CD4-positive, alpha-beta memory T cell (primary cell): ENCODE measurements at regions not wholly inside any gene's neighbourhood (a gene's known extent, or its start where the extent isn't known, plus 50 kb on each side); places are given as distances from the start of the nearest gene placed in this dataset.
A peak's percentile ranks its signal among the peaks of the same experiment; 100 is the strongest.

Experiments
- CTCF ChIA-PET: fragments of 350-600 bp; sonication (Branson Sonifier 250); formaldehyde crosslinking; loops from one replicate; lab custom pipeline; 2021; ENCODE audit warnings: inconsistent platforms; ENCODE audit not compliant: partially characterized antibody; lab: Charles Lee
- POLR2A ChIA-PET: fragments of 350-600 bp; sonication (Branson Sonifier 250); formaldehyde crosslinking; loops from one replicate; lab custom pipeline; 2021; ENCODE audit not compliant: partially characterized antibody; lab: Charles Lee
- DNase-seq, 5 donors: peaks; one replicate each; pipeline versions ENCODE4 v3.0.0 to v3.0.0-alpha.2; 2020 to 2022; ENCODE audit warnings: mixed read lengths in 1 of 5
- H3K27ac ChIP-seq: one replicate; pipeline ENCODE4 v1.7.0; 2013; ENCODE audit warnings: low read depth, low read length
- H3K27me3 ChIP-seq: 2 replicates; pipeline ENCODE4 v1.7.0; 2013; ENCODE audit warnings: mild to moderate bottlenecking, low read length, moderate library complexity; ENCODE audit not compliant: insufficient read depth
- H3K36me3 ChIP-seq: 2 replicates; pipeline ENCODE4 v1.7.0; 2013; ENCODE audit warnings: mild to moderate bottlenecking, low read length, moderate library complexity; ENCODE audit not compliant: insufficient read depth
- H3K4me1 ChIP-seq: 2 replicates; pipeline ENCODE4 v1.7.0; 2013; ENCODE audit warnings: mild to moderate bottlenecking, low read length, moderate library complexity; ENCODE audit not compliant: insufficient read depth
- H3K4me3 ChIP-seq, 2 donors: one replicate each; pipeline ENCODE4 v1.7.0; 2013; ENCODE audit warnings: low read length in 2 of 2, mild to moderate bottlenecking in 1 of 2
- H3K9me3 ChIP-seq, 2 donors: one replicate each; pipeline ENCODE4 v1.7.0; 2013; ENCODE audit warnings: low read length in 2 of 2, control low read depth in 1 of 2; ENCODE audit not compliant: control insufficient read depth in 1 of 2
- H3K27ac Mint-ChIP-seq, 7 donors: one replicate each; pipeline ENCODE4 v1.8.0; 2020 to 2021; ENCODE audit warnings: mixed read lengths in 7 of 7, mild to moderate bottlenecking in 6 of 7, inconsistent platforms in 3 of 7, moderate library complexity in 3 of 7
- H3K27me3 Mint-ChIP-seq, 2 donors: one replicate each; pipeline ENCODE4 v1.8.0; 2020 to 2021; ENCODE audit warnings: mixed read lengths in 2 of 2
- H3K36me3 Mint-ChIP-seq, 2 donors: one replicate each; pipeline ENCODE4 v1.8.0; 2020 to 2021; ENCODE audit warnings: mixed read lengths in 2 of 2, inconsistent platforms in 1 of 2, mild to moderate bottlenecking in 1 of 2
- H3K4me1 Mint-ChIP-seq, 4 donors: one replicate each; pipeline ENCODE4 v1.8.0; 2020 to 2021; ENCODE audit warnings: mixed read lengths in 4 of 4, mild to moderate bottlenecking in 1 of 4
- H3K4me3 Mint-ChIP-seq, 8 donors: one replicate each; pipeline ENCODE4 v1.8.0; 2020 to 2021; ENCODE audit warnings: mixed read lengths in 8 of 8, mild to moderate bottlenecking in 7 of 8, moderate library complexity in 6 of 8, inconsistent platforms in 3 of 8
- H3K9me3 Mint-ChIP-seq, 8 donors: one replicate each; pipeline ENCODE4 v1.8.0; 2020 to 2021; ENCODE audit warnings: mixed read lengths in 8 of 8, mild to moderate bottlenecking in 5 of 8, inconsistent platforms in 3 of 8, moderate library complexity in 1 of 8
- intact Hi-C: fragments of 100-400 bp; cut with micrococcal nuclease; formaldehyde crosslinking; loops from one replicate; pipeline ENCODE4 v1.15.1; 2023

DNA sequence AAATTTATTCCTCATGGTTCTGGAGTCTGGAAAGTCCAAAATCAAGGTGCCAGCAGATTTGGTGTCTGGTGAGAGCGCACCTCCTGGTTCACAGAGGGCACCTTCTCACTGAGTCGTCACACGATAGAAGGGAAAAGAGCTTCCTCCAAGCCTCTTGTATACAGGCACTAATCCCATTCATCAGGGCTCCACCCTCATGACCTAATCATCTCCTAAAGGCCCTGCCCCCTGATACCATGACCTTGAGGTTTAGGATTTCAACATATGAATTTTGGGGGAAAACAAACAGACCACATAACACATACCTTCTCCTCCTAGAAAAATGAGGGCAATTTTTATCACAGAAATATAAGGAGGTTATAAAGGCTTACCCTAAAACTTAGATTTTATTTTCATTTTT is 88.0 kb upstream of the NFIA start:
- CTCF ChIA-PET = no interaction called here
- H3K9me3 Mint-ChIP-seq = peaks cover 0 to 3% (median 0%) of the 10 kb centered on the region in 8 donors
- intact Hi-C loops = no loop called here
- H3K4me1 Mint-ChIP-seq = no peaks in the 10 kb centered on the region
- DNase-seq = no peak
- H3K4me3 ChIP-seq = no peak overlapping the region
- peaks cover 2 to 3% of the 10 kb centered on the region in 2 donors for H3K27me3 Mint-ChIP-seq
- H3K36me3 ChIP-seq = no peaks in the 10 kb centered on the region
- H3K27ac Mint-ChIP-seq = no peak overlapping the region
- no peak overlapping the region for H3K27ac ChIP-seq
- H3K27me3 ChIP-seq = no peaks in the 10 kb centered on the region
- H3K9me3 ChIP-seq = no peaks in the 10 kb centered on the region
- H3K4me3 Mint-ChIP-seq = no peak overlapping the region
- H3K4me1 ChIP-seq = no peaks in the 10 kb centered on the region
- H3K36me3 Mint-ChIP-seq = no peaks in the 10 kb centered on the region
- POLR2A ChIA-PET = no interaction called here

DNA sequence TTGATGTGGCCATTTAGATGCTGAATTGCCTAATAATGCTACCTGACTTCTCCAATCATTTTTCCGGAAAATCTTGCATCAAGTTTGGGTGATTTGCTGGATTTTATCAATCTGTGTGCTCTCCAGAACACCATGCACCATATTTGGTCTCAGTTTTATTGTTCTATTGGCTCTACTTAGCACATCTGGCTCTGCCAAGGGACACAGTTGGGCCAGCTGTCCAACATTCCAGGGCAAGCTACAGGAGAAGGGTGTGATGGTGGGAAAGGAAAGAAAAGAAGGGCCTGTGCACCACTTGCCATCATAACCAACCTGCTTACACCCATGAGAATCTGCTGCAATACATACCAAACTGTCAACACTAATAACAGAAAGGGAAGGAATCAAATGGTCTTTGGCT is 90.2 kb upstream of the NFIA start:
- H3K4me1 ChIP-seq = no peaks in the 10 kb centered on the region
- no peak overlapping the region for H3K4me3 Mint-ChIP-seq
- H3K4me3 ChIP-seq = no peak overlapping the region
- H3K9me3 ChIP-seq = no peaks in the 10 kb centered on the region
- no peak overlapping the region for H3K27ac ChIP-seq
- no peak overlapping the region for H3K27ac Mint-ChIP-seq
- no peaks in the 10 kb centered on the region for H3K27me3 ChIP-seq
- ChIA-PET POLR2A (no interaction called here), CTCF (interaction anchor here (1.7 kb wide), 1 partner anchor 57 kb away, joined by 6 read pairs; no protein-coding TSS in a partner anchor)
- H3K36me3 Mint-ChIP-seq = no peaks in the 10 kb centered on the region
- peaks cover 0 to 3% (median 0%) of the 10 kb centered on the region in 8 donors for H3K9me3 Mint-ChIP-seq
- H3K36me3 ChIP-seq = no peaks in the 10 kb centered on the region
- peaks cover 2 to 3% of the 10 kb centered on the region in 2 donors for H3K27me3 Mint-ChIP-seq
- no peak for DNase-seq
- no peaks in the 10 kb centered on the region for H3K4me1 Mint-ChIP-seq
- intact Hi-C loops = no loop called here

DNA sequence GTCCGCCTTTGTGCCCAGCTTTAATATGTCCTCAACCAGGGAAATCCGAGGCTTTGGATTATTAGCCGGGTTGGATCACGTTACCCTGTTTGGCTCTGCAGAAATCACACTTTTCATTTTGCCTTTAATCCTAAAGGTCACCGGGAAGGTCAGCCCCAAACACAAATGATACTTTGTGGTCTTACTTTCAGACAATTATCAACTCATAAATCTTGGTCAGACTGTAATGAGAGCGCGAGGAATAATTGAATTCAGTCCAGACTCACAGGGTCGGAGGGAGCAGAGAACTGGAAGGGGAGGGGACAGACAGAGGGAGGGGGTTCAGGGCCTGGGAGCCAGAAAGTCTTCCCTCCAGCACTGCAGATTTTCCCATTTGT is 91.7 kb upstream of the NFIA start:
- Mint-ChIP-seq H3K36me3 (no peaks in the 10 kb centered on the region), H3K4me3 (no peak overlapping the region), H3K9me3 (peaks cover 0 to 3% (median 0%) of the 10 kb centered on the region in 8 donors), H3K4me1 (no peaks in the 10 kb centered on the region), H3K27ac (no peak overlapping the region), H3K27me3 (peaks cover 2 to 3% of the 10 kb centered on the region in 2 donors)
- ChIA-PET CTCF (interaction anchor here (3.5 kb wide), 1 partner anchor 12 kb away, joined by 18 read pairs; no protein-coding TSS in a partner anchor), POLR2A (no interaction called here)
- DNase-seq = no peak
- intact Hi-C loops = no loop called here
- Histone ChIP-seq H3K27me3 (no peaks in the 10 kb centered on the region), H3K4me3 (no peak overlapping the region), H3K27ac (no peak overlapping the region), H3K4me1 (no peaks in the 10 kb centered on the region), H3K9me3 (no peaks in the 10 kb centered on the region), H3K36me3 (no peaks in the 10 kb centered on the region)

DNA sequence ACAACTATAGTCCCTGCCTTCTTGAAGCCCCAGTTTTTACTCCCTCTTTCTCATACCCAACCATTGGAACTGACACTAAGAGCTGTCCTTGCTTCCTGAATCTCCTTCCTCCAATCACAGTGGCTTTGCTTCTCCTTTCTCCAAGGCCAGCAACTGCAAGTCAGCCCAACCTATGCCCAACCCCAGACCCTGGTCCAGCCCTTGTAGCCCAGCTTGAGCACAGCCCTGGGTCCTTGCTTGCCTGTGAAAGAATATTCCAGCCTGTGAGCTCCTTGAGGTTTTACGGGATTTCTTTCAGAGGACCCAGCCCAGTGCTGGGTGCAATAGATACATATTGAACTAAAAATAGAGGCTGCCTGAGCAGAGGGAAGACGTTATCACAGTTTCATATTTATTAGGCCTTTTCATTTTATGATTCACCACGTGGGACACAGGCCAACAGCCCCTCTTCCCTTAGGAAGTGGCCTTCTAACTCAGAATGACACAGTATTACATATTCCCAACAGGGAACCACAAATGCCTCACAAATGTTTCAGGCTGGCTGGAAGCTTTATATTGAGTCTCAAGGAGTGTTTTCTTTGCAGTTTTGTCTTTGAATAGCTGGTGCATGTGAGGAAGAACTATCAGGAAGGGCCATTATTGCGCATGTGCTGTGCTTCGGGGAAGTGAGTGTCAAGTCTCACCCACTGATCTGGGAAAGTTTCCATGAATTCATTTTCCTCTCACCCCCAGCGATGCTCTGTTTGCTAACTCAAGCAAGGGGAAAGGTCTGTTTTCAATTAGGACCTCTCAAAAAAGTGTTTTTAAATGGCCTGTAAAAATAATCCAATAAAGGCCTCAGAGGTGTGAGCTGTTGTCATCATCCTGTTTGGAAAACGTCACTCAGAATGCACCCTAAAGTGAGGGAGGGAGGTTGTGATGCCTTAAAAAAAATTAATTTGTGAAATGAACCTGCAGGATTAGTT is 92.3 kb upstream of the NFIA start:
- H3K36me3 ChIP-seq = no peaks in the 10 kb centered on the region
- no peak overlapping the region for H3K27ac ChIP-seq
- no peaks in the 10 kb centered on the region for H3K27me3 ChIP-seq
- no peak overlapping the region for H3K4me3 Mint-ChIP-seq
- no peaks in the 10 kb centered on the region for H3K36me3 Mint-ChIP-seq
- no peaks in the 10 kb centered on the region for H3K4me1 ChIP-seq
- H3K9me3 ChIP-seq = no peaks in the 10 kb centered on the region
- ChIA-PET CTCF (interaction anchor here (0.9 to 3.5 kb wide), 2 partner anchors 11 to 53 kb away, joined by 4 to 18 read pairs; no protein-coding TSS in a partner anchor), POLR2A (interaction anchor here (0.6 kb wide), 1 partner anchor 867 kb away, joined by 3 read pairs; no protein-coding TSS in a partner anchor)
- peaks cover 2 to 3% of the 10 kb centered on the region in 2 donors for H3K27me3 Mint-ChIP-seq
- H3K4me3 ChIP-seq = no peak overlapping the region
- intact Hi-C loops = loop anchor here (10.0 kb wide), 1 partner anchor 595 kb away; no protein-coding TSS in a partner anchor
- H3K4me1 Mint-ChIP-seq = no peaks in the 10 kb centered on the region
- no peak overlapping the region for H3K27ac Mint-ChIP-seq
- DNase-seq = no peak
- H3K9me3 Mint-ChIP-seq = peaks cover 0 to 3% (median 0%) of the 10 kb centered on the region in 8 donors

DNA sequence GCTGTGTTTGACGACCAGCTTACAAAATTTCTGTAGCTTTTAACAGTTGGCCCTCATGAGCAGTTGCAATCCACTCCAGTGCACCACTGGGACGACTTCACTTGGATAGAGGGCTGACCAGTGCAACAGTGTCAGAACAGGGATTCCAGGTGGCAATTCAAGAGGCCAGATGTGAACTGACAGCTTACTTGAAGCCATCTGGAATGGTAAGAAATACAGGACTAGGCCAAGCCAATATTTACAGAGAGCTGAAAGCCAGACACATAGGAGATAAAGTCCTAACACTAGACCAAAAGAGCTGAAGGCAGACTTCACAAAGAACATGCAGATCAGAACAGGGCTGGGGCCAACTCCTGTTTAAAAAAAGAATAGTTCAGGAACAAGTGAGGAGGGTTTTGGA is 93.5 kb upstream of the NFIA start:
- H3K4me1 ChIP-seq = no peaks in the 10 kb centered on the region
- no peak for DNase-seq
- Mint-ChIP-seq H3K27ac (no peak overlapping the region), H3K36me3 (no peaks in the 10 kb centered on the region), H3K27me3 (peaks cover 2 to 3% of the 10 kb centered on the region in 2 donors), H3K9me3 (no peaks in the 10 kb centered on the region), H3K4me1 (no peaks in the 10 kb centered on the region), H3K4me3 (peak overlapping the region in 1 of 8 donors; percentile 32)
- no peaks in the 10 kb centered on the region for H3K9me3 ChIP-seq
- CTCF ChIA-PET = interaction anchor here (0.9 to 3.5 kb wide), 2 partner anchors 10 to 54 kb away, joined by 4 to 18 read pairs; no protein-coding TSS in a partner anchor
- no peaks in the 10 kb centered on the region for H3K36me3 ChIP-seq
- H3K27me3 ChIP-seq = no peaks in the 10 kb centered on the region
- intact Hi-C loops = loop anchor here (10.0 kb wide), 1 partner anchor 596 kb away; no protein-coding TSS in a partner anchor
- POLR2A ChIA-PET = no interaction called here
- no peak overlapping the region for H3K4me3 ChIP-seq
- H3K27ac ChIP-seq = no peak overlapping the region

DNA sequence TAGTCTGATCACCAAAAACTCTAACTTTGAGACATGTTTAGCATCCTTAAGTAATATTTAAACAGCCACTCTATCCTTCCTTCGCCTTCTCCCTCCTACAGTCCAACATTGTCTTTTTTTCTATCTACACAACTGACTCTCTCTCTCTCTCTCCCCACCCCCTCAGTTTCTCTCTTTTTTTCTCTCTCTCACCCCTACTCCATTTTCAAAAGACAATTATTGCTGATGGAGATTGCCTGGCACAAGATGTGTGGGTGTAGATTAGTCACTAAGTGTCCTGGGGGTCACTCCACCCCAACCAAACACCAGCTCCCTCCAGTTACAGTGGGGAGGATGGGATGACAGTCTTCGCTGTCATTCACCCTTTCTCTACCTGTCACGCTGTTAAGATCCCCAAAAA is 94.5 kb upstream of the NFIA start:
- Mint-ChIP-seq H3K36me3 (no peaks in the 10 kb centered on the region), H3K27ac (no peak overlapping the region), H3K9me3 (no peaks in the 10 kb centered on the region), H3K4me1 (no peaks in the 10 kb centered on the region), H3K4me3 (no peak overlapping the region), H3K27me3 (peaks cover 0 to 2% of the 10 kb centered on the region in 2 donors)
- no peaks in the 10 kb centered on the region for H3K27me3 ChIP-seq
- H3K9me3 ChIP-seq = no peaks in the 10 kb centered on the region
- no peaks in the 10 kb centered on the region for H3K36me3 ChIP-seq
- H3K27ac ChIP-seq = no peak overlapping the region
- no peaks in the 10 kb centered on the region for H3K4me1 ChIP-seq
- DNase-seq = no peak
- ChIA-PET CTCF (no interaction called here), POLR2A (no interaction called here)
- H3K4me3 ChIP-seq = no peak overlapping the region
- intact Hi-C loops = loop anchor here (10.0 kb wide), 1 partner anchor 597 kb away; no protein-coding TSS in a partner anchor

DNA sequence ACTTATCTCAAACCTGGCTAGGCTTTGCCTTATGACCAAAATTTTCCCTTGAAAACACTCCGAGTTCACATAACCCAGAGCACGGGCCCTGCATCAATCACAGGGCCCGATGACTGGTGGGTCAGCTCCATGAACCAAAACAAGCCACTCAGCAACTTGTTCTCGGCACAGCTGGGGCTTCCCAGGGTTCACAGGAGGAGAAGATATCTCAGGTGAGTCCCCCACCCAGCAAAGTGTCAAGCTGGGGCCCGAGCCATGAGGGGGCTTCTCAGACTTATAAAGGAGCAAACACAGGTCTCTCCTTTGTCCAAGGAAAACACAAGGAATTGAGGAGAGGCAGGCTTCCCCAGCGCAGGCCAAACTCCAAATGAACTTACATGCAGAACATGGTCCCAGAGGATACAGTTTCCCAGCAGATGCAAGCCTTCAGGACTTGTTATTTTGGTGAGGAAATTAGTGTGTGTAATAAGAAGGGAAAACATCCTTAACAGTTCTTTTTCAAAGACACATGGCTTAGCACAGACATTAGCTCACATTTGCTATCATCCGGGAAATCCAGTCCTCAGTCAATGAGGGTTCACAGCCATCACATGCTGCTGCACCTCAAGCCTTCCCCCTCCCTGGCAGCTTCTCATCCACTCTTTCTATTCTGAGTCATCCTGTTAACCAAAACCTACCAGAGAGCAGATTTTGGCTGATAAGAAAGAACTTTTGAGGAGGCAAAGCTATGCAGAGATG is 98.1 kb upstream of the NFIA start:
- H3K4me3 Mint-ChIP-seq = no peak overlapping the region
- no peaks in the 10 kb centered on the region for H3K36me3 Mint-ChIP-seq
- H3K27ac ChIP-seq = no peak overlapping the region
- H3K27ac Mint-ChIP-seq = no peak overlapping the region
- H3K4me1 ChIP-seq = no peaks in the 10 kb centered on the region
- no peaks in the 10 kb centered on the region for H3K27me3 ChIP-seq
- no peak for DNase-seq
- H3K4me3 ChIP-seq = no peak overlapping the region
- H3K4me1 Mint-ChIP-seq = no peaks in the 10 kb centered on the region
- no peaks in the 10 kb centered on the region for H3K9me3 ChIP-seq
- CTCF ChIA-PET = no interaction called here
- no peaks in the 10 kb centered on the region for H3K9me3 Mint-ChIP-seq
- intact Hi-C loops = loop anchor here (10.0 kb wide), 1 partner anchor 601 kb away; no protein-coding TSS in a partner anchor
- no peaks in the 10 kb centered on the region for H3K36me3 ChIP-seq
- POLR2A ChIA-PET = interaction anchor here (0.5 kb wide), 1 partner anchor 14 kb away, joined by 6 read pairs; no protein-coding TSS in a partner anchor
- peaks cover 0 to 2% of the 10 kb centered on the region in 2 donors for H3K27me3 Mint-ChIP-seq
